ENCODE measurements at regions not wholly inside any gene's neighbourhood (a gene's known extent, or its start where the extent isn't known, plus 50 kb on each side); places are given as distances from the start of the nearest gene placed in this dataset.

DNA sequence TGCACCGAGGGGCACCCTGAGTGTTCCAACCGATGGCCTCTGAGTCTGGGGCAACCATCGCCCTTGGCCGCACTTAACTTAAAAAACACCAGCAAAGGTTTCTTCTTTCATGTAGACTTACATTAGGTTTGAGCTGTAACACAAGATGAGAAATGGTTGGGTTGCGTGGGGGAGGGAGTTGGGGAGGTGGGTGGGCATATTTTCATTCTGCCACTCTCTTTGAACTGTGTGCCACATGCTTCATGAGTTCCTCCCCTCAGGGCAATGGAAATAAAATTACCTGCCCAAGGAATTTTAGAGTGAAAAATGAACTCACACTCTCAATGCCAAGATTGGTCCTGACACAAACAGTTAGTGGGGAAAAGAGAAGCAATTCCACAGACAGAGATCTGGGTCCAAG is 430.1 kb upstream of the USP24 start:
- no peaks in the 10 kb centered on the region for H3K9me2 ChIP-seq (ENCODE audit: insufficient read depth, low read length)
- H3K79me2 ChIP-seq (ENCODE audit: insufficient read depth, low read depth, low read length) = no peaks in the 10 kb centered on the region
- H3K4me2 ChIP-seq (ENCODE audit: low read length) = no peak overlapping the region
- no TSS peak for BruUV-seq (replicated peaks)
- H3K36me3 ChIP-seq (ENCODE audit: insufficient read depth, low read length) = no peaks in the 10 kb centered on the region
- no peak overlapping the region for H3K4me3 ChIP-seq (ENCODE audit: low read depth, low read length, poor library complexity, severe bottlenecking)
- DNase-seq (ENCODE audit: low spot score) = no peak
- POLR2A ChIA-PET = no interaction called here
- no peaks in the 10 kb centered on the region for H3K4me1 ChIP-seq (ENCODE audit: insufficient read depth, low read length, poor library complexity, severe bottlenecking)
- intact Hi-C loops (cut with micrococcal nuclease; ENCODE audit: unreplicated experiment) = no loop called here
- no peaks in the 10 kb centered on the region for H4K20me1 ChIP-seq (ENCODE audit: insufficient read depth, low read length)
- TF ChIP-seq EZH2phosphoT487 (IDR thresholded peaks at IDR 0.05; ENCODE audit: borderline replicate concordance, low read depth, low read length) = no peak
- TF ChIP-seq, protein P1, sequence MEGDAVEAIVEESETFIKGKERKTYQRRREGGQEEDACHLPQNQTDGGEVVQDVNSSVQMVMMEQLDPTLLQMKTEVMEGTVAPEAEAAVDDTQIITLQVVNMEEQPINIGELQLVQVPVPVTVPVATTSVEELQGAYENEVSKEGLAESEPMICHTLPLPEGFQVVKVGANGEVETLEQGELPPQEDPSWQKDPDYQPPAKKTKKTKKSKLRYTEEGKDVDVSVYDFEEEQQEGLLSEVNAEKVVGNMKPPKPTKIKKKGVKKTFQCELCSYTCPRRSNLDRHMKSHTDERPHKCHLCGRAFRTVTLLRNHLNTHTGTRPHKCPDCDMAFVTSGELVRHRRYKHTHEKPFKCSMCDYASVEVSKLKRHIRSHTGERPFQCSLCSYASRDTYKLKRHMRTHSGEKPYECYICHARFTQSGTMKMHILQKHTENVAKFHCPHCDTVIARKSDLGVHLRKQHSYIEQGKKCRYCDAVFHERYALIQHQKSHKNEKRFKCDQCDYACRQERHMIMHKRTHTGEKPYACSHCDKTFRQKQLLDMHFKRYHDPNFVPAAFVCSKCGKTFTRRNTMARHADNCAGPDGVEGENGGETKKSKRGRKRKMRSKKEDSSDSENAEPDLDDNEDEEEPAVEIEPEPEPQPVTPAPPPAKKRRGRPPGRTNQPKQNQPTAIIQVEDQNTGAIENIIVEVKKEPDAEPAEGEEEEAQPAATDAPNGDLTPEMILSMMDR (conservative IDR thresholded peaks at IDR 0.05; ENCODE audit: low read length) = no peak
- no peak overlapping the region for H3K27ac ChIP-seq (ENCODE audit: low read depth, low read length, poor library complexity, severe bottlenecking)
- CTCF ChIA-PET (ENCODE audit: unreplicated experiment) = no interaction called here
- no peaks in the 10 kb centered on the region for H3K9me3 ChIP-seq (ENCODE audit: low read length)
- no peak overlapping the region for H2AFZ ChIP-seq (ENCODE audit: low read length)

DNA sequence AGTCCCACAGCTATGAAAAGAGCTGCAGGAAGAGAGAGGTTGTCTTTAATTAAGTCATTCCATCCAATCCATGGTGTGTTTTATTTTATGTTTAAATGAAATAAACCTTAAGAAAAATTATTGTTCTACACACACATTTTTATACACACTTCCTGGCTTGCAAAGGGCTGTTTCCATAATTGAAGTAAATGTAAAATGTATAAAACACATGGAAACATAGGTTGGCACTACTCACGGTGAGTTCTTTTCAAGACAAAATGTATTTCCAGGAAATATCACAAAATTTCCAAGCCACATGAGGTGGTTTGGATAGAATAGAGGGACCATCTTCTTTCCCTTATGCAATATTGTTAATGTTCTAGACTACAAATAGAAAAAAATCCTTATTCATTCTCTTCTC is 426.8 kb upstream of the USP24 start:
- no peaks in the 10 kb centered on the region for H4K20me1 ChIP-seq (ENCODE audit: insufficient read depth, low read length)
- BruUV-seq (replicated peaks) = no TSS peak
- ChIA-PET POLR2A (no interaction called here), CTCF (ENCODE audit: unreplicated experiment) (no interaction called here)
- no peak overlapping the region for H2AFZ ChIP-seq (ENCODE audit: low read length)
- intact Hi-C loops (cut with micrococcal nuclease; ENCODE audit: unreplicated experiment) = no loop called here
- DNase-seq (ENCODE audit: low spot score) = no peak
- no peak overlapping the region for H3K4me3 ChIP-seq (ENCODE audit: low read depth, low read length, poor library complexity, severe bottlenecking)
- no peaks in the 10 kb centered on the region for H3K79me2 ChIP-seq (ENCODE audit: insufficient read depth, low read depth, low read length)
- no peaks in the 10 kb centered on the region for H3K36me3 ChIP-seq (ENCODE audit: insufficient read depth, low read length)
- no peaks in the 10 kb centered on the region for H3K9me2 ChIP-seq (ENCODE audit: insufficient read depth, low read length)
- no peak overlapping the region for H3K27ac ChIP-seq (ENCODE audit: low read depth, low read length, poor library complexity, severe bottlenecking)
- no peak for TF ChIP-seq EZH2phosphoT487 (IDR thresholded peaks at IDR 0.05; ENCODE audit: borderline replicate concordance, low read depth, low read length)
- TF ChIP-seq, protein P1 (conservative IDR thresholded peaks at IDR 0.05; ENCODE audit: low read length) = no peak
- H3K4me2 ChIP-seq (ENCODE audit: low read length) = no peak overlapping the region
- H3K4me1 ChIP-seq (ENCODE audit: insufficient read depth, low read length, poor library complexity, severe bottlenecking) = no peaks in the 10 kb centered on the region
- no peaks in the 10 kb centered on the region for H3K9me3 ChIP-seq (ENCODE audit: low read length)

DNA sequence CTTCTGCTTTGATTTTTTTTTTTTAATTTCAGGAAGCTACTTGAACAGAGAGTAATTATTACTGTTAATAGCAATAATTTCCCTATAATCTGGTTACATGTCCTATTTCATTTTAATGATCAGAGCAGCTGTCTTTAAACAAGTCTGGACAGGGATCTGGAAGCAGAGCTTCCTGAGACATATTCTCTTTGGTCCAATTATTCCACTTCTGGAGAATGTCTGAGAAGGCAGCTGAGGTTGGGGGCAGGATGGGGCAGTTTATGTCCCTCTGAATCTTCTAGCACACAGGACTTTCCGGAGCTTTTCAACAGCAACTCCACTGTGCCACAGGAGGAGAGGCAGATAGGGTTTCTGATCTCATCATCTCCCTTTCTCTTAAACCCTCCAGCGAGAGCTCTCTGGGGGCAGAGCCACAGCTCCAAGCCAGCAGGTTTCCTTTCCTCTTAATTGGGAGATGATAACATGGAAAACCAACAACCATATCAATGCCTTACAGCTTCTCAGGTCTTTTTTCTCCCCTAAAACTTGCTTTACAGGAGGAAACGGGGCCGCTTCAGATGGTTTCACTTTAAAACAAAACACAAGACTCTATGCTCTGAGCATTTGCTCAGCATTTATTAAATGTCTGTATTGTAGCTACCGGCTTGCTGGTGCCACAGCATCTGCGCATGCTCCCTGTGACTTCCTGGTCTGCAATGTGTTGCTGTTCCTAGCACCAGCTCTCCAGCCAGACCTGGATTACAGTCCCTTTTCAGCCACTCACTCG is 425.7 kb upstream of the USP24 start:
- ChIA-PET POLR2A (interaction anchor here (1.3 kb wide), 1 partner anchor 25 kb away, joined by 3 read pairs; no protein-coding TSS in a partner anchor), CTCF (ENCODE audit: unreplicated experiment) (no interaction called here)
- DNase-seq (ENCODE audit: low spot score) = no peak
- no peak overlapping the region for H3K4me2 ChIP-seq (ENCODE audit: low read length)
- no peaks in the 10 kb centered on the region for H3K36me3 ChIP-seq (ENCODE audit: insufficient read depth, low read length)
- TF ChIP-seq EZH2phosphoT487 (IDR thresholded peaks at IDR 0.05; ENCODE audit: borderline replicate concordance, low read depth, low read length) = no peak
- TF ChIP-seq, protein P1 (conservative IDR thresholded peaks at IDR 0.05; ENCODE audit: low read length) = no peak
- no peaks in the 10 kb centered on the region for H4K20me1 ChIP-seq (ENCODE audit: insufficient read depth, low read length)
- no peak overlapping the region for H2AFZ ChIP-seq (ENCODE audit: low read length)
- BruUV-seq (replicated peaks) = no TSS peak
- H3K4me1 ChIP-seq (ENCODE audit: insufficient read depth, low read length, poor library complexity, severe bottlenecking) = no peaks in the 10 kb centered on the region
- no peak overlapping the region for H3K27ac ChIP-seq (ENCODE audit: low read depth, low read length, poor library complexity, severe bottlenecking)
- no peak overlapping the region for H3K4me3 ChIP-seq (ENCODE audit: low read depth, low read length, poor library complexity, severe bottlenecking)
- H3K9me3 ChIP-seq (ENCODE audit: low read length) = no peaks in the 10 kb centered on the region
- intact Hi-C loops (cut with micrococcal nuclease; ENCODE audit: unreplicated experiment) = no loop called here
- H3K79me2 ChIP-seq (ENCODE audit: insufficient read depth, low read depth, low read length) = no peaks in the 10 kb centered on the region
- no peaks in the 10 kb centered on the region for H3K9me2 ChIP-seq (ENCODE audit: insufficient read depth, low read length)
